Left lung (tissue), 4 donors: ENCODE measurements at regions not wholly inside any gene's neighbourhood (a gene's known extent, or its start where the extent isn't known, plus 50 kb on each side); places are given as distances from the start of the nearest gene placed in this dataset.

Source experiments
- ATAC-seq: fragments of 200-7000 bp; cut with Tn5 transposase; one replicate; pipeline ENCODE4 v1.9.1; 2020; ENCODE audit warnings: moderate library complexity
- DNase-seq, 4 donors: peaks; one replicate each; pipeline ENCODE4 v3.0.0-alpha.2; 2013 to 2020
- H3K27ac ChIP-seq, 2 donors: fragments of 200-600 bp; sonication (generic) in 1 of 2; one replicate each; pipeline versions ENCODE4 v1.5.0 to v1.8.0; 2020 to 2021
- H3K27me3 ChIP-seq, 2 donors: fragments of 200-600 bp; sonication (generic) in 1 of 2; one replicate each; pipeline versions ENCODE4 v1.5.0 to v1.8.0; 2020 to 2021
- H3K36me3 ChIP-seq, 2 donors: fragments of 200-600 bp; sonication (generic) in 1 of 2; one replicate each; pipeline versions ENCODE4 v1.5.0 to v1.8.0; 2020 to 2021
- H3K4me1 ChIP-seq, 2 donors: fragments of 200-600 bp; one replicate each; pipeline ENCODE4 v1.8.0; 2021
- H3K4me3 ChIP-seq, 2 donors: fragments of 200-600 bp; sonication (generic) in 1 of 2; one replicate each; pipeline versions ENCODE4 v1.5.0 to v1.8.0; 2020 to 2021; ENCODE audit warnings: mild to moderate bottlenecking in 1 of 2
- H3K9me3 ChIP-seq, 2 donors: fragments of 200-600 bp; sonication (generic) in 1 of 2; one replicate each; pipeline versions ENCODE4 v1.5.0 to v1.8.0; 2020 to 2021
- intact Hi-C, 2 donors: fragments of 100-400 bp; cut with DNase I; formaldehyde crosslinking; loops; one replicate each; pipeline versions ENCODE4 v1.11.2 to v1.14.2; 2022
- TF ChIP-seq, protein P1 (sequence below), 2 donors: fragments of 200-600 bp; sonication (generic) in 1 of 2; IDR thresholded peaks; one replicate each; pipeline versions ENCODE4 v1.5.0 to v1.8.0; 2021; ENCODE audit warnings: antibody characterized with exemption in 2 of 2
- donor health status: DM: no; HTN: yes; CAD: no.
- donor health status: DM: no; HTN: no; CAD: no.

- H3K27me3 ChIP-seq = no peaks in the 10 kb centered on the region
- intact Hi-C loops = no loop called here
- H3K9me3 ChIP-seq = no peaks in the 10 kb centered on the region
- TF ChIP-seq, protein P1, sequence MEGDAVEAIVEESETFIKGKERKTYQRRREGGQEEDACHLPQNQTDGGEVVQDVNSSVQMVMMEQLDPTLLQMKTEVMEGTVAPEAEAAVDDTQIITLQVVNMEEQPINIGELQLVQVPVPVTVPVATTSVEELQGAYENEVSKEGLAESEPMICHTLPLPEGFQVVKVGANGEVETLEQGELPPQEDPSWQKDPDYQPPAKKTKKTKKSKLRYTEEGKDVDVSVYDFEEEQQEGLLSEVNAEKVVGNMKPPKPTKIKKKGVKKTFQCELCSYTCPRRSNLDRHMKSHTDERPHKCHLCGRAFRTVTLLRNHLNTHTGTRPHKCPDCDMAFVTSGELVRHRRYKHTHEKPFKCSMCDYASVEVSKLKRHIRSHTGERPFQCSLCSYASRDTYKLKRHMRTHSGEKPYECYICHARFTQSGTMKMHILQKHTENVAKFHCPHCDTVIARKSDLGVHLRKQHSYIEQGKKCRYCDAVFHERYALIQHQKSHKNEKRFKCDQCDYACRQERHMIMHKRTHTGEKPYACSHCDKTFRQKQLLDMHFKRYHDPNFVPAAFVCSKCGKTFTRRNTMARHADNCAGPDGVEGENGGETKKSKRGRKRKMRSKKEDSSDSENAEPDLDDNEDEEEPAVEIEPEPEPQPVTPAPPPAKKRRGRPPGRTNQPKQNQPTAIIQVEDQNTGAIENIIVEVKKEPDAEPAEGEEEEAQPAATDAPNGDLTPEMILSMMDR (IDR thresholded peaks at IDR 0.05) = no peak
- H3K4me3 ChIP-seq = no peak overlapping the region
- DNase-seq (no peak), ATAC-seq (no peak)
- no peaks in the 10 kb centered on the region for H3K36me3 ChIP-seq
- H3K27ac ChIP-seq = no peak overlapping the region
- H3K4me1 ChIP-seq = peaks cover 0 to 7% of the 10 kb centered on the region in 2 donors
Observed at GRCh38 chr5:125552486-125552885, 806.0 kb upstream of the ZNF608 start.

- Histone ChIP-seq H3K36me3 (no peaks in the 10 kb centered on the region), H3K4me3 (no peak overlapping the region), H3K4me1 (peaks cover 0 to 3% of the 10 kb centered on the region in 2 donors), H3K9me3 (no peaks in the 10 kb centered on the region), H3K27me3 (no peaks in the 10 kb centered on the region), H3K27ac (no peak overlapping the region)
- TF ChIP-seq, protein P1 (IDR thresholded peaks at IDR 0.05) = no peak
- DNase-seq = no peak
- intact Hi-C loops = no loop called here
- ATAC-seq = no peak
Observed at GRCh38 chr5:125554355-125554754, 807.9 kb upstream of the ZNF608 start.

- intact Hi-C loops = no loop called here
- DNase-seq (no peak), ATAC-seq (no peak)
Observed at GRCh38 chr5:125555591-125555990, 809.2 kb upstream of the ZNF608 start.

GRCh38 chr5:125558016-125558415, 811.6 kb upstream of the ZNF608 start:
- no peaks in the 10 kb centered on the region for H3K27me3 ChIP-seq
- H3K27ac ChIP-seq = no peak overlapping the region
- TF ChIP-seq, protein P1 (IDR thresholded peaks at IDR 0.05) = no peak
- H3K4me1 ChIP-seq = no peaks in the 10 kb centered on the region
- H3K36me3 ChIP-seq = no peaks in the 10 kb centered on the region
- H3K9me3 ChIP-seq = no peaks in the 10 kb centered on the region
- H3K4me3 ChIP-seq = no peak overlapping the region
- intact Hi-C loops = no loop called here
- no peak for DNase-seq
- ATAC-seq = no peak

More at GRCh38 chr5:125555591-125555990, 809.2 kb upstream of the ZNF608 start:
- Histone ChIP-seq H3K36me3 (no peaks in the 10 kb centered on the region), H3K27me3 (no peaks in the 10 kb centered on the region), H3K4me1 (no peaks in the 10 kb centered on the region), H3K27ac (no peak overlapping the region), H3K9me3 (no peaks in the 10 kb centered on the region), H3K4me3 (no peak overlapping the region)
- TF ChIP-seq, protein P1 (IDR thresholded peaks at IDR 0.05) = no peak

GRCh38 chr5:125558466-125558865, 812.0 kb upstream of the ZNF608 start:
- intact Hi-C loops = no loop called here
- H3K4me3 ChIP-seq = no peak overlapping the region
- no peak overlapping the region for H3K27ac ChIP-seq
- ATAC-seq = no peak
- no peaks in the 10 kb centered on the region for H3K36me3 ChIP-seq
- DNase-seq = no peak
- H3K9me3 ChIP-seq = no peaks in the 10 kb centered on the region
- H3K4me1 ChIP-seq = no peaks in the 10 kb centered on the region
- TF ChIP-seq, protein P1 (IDR thresholded peaks at IDR 0.05) = no peak
- no peaks in the 10 kb centered on the region for H3K27me3 ChIP-seq
